Bronchial epithelial cell (primary cell): ENCODE measurements at regions not wholly inside any gene's neighbourhood (a gene's known extent, or its start where the extent isn't known, plus 50 kb on each side); places are given as distances from the start of the nearest gene placed in this dataset.
A peak's percentile ranks its signal among the peaks of the same experiment; 100 is the strongest.
"Not testable (repeated sequence)": the region's sequence is repeated elsewhere in the genome, so short reads cannot be mapped to it uniquely, and the experiment has no call there.

Experiments used
- DNase-seq: peaks from one replicate; pipeline ENCODE4 v3.0.0-alpha.2; 2010; ENCODE audit warnings: low read depth
- FAIRE-seq: peaks from 2 replicates; lab custom pipeline; 2011; peaks lifted over from hg19 to GRCh38; lab: Jason Lieb, UNC
- H3K27me3 ChIP-seq: 2 replicates; pipeline ENCODE4 v1.5.1; 2011; ENCODE audit warnings: low read length; ENCODE audit not compliant: control insufficient read depth, insufficient read depth
- H3K36me3 ChIP-seq: 2 replicates; pipeline ENCODE4 v1.5.1; 2011; ENCODE audit warnings: low read length; ENCODE audit not compliant: control insufficient read depth, insufficient read depth
- H3K4me3 ChIP-seq: 2 replicates; pipeline ENCODE4 v1.5.1; 2011; ENCODE audit warnings: mild to moderate bottlenecking, low read depth, low read length, control low read depth
- CTCF ChIP-seq: IDR thresholded peaks from 2 replicates; pipeline ENCODE4 v1.5.1; 2011; ENCODE audit warnings: mild to moderate bottlenecking, moderate library complexity, low read length, control low read depth, inconsistent platforms; ENCODE audit not compliant: insufficient read depth, severe bottlenecking

GRCh38 chr2:199042660-199043379, 414.9 kb downstream of the SATB2 start:
- Histone ChIP-seq H3K36me3 (no peaks in the 10 kb centered on the region), H3K4me3 (no peak overlapping the region), H3K27me3 (no peaks in the 10 kb centered on the region)
- DNase-seq (no peak), FAIRE-seq (no peak)
- TF ChIP-seq CTCF: no peak

- H3K27me3 ChIP-seq: no peaks in the 10 kb centered on the region
- H3K4me3 ChIP-seq: no peak overlapping the region
- no peak for TF ChIP-seq CTCF
- no peak for DNase-seq
- no peaks in the 10 kb centered on the region for H3K36me3 ChIP-seq
- no peak for FAIRE-seq
Measured at GRCh38 chr2:199040522-199040921, 417.2 kb downstream of the SATB2 start.

GRCh38 chr2:199033761-199034160, 424.0 kb downstream of the SATB2 start:
- not testable (repeated sequence) for H3K4me3 ChIP-seq, DNase-seq, FAIRE-seq, H3K27me3 ChIP-seq, H3K36me3 ChIP-seq

GRCh38 chr2:199025146-199025545, 432.6 kb downstream of the SATB2 start:
- FAIRE-seq (no peak), DNase-seq (no peak)
- H3K27me3 ChIP-seq: no peaks in the 10 kb centered on the region
- H3K36me3 ChIP-seq: no peaks in the 10 kb centered on the region
- no peak for TF ChIP-seq CTCF
- no peak overlapping the region for H3K4me3 ChIP-seq

- FAIRE-seq (no peak), DNase-seq (no peak)
- no peak for TF ChIP-seq CTCF
- no peak overlapping the region for H3K4me3 ChIP-seq
- H3K27me3 ChIP-seq: no peaks in the 10 kb centered on the region
- no peaks in the 10 kb centered on the region for H3K36me3 ChIP-seq
Measured at GRCh38 chr2:199024224-199024623, 433.5 kb downstream of the SATB2 start.

GRCh38 chr2:199019898-199020507, 437.7 kb downstream of the SATB2 start:
- H3K27me3 ChIP-seq: no peaks in the 10 kb centered on the region
- no peak overlapping the region for H3K4me3 ChIP-seq
- no peak for FAIRE-seq
- TF ChIP-seq CTCF: peak; percentile 3
- peak; percentile 6 for DNase-seq
- no peaks in the 10 kb centered on the region for H3K36me3 ChIP-seq
